ENCODE measurements at regions not wholly inside any gene's neighbourhood (a gene's known extent, or its start where the extent isn't known, plus 50 kb on each side); places are given as distances from the start of the nearest gene placed in this dataset.

DNA sequence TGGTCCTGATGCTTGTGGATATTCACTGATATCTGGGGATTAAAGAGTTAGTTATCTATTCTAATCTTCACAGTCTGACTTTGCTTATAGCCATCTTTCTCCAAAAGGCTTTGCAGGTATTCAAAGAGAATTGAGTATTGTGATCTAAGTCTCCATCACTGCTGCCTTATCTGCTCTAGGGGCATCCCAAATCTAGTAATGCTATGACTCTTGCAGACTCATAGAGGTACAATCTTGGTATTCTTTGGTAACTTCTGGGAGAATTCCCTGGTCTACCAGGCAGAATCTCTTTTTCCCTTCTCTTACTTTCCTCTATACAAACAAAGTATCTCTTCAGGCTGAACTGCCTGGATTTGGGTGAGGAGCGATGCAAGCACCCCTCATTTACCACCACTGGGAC, 746.3 kb downstream of the JRKL start:
- no peak overlapping the region for H3K27ac ChIP-seq (ENCODE audit: insufficient read depth, low read depth, low read length)
- TF ChIP-seq, protein P1, sequence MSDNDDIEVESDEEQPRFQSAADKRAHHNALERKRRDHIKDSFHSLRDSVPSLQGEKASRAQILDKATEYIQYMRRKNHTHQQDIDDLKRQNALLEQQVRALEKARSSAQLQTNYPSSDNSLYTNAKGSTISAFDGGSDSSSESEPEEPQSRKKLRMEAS (IDR thresholded peaks at IDR 0.05; ENCODE audit: insufficient read depth, insufficient read length), result no peak
- TF ChIP-seq EZH2 (IDR thresholded peaks at IDR 0.05; ENCODE audit: borderline replicate concordance, low read depth, low read length, severe bottlenecking) (no peak), MYC (IDR thresholded peaks at IDR 0.05; ENCODE audit: low read depth, low read length) (no peak), POLR2A (IDR thresholded peaks at IDR 0.05; ENCODE audit: low read depth, low read length) (no peak), JUN (IDR thresholded peaks at IDR 0.05; ENCODE audit: borderline replicate concordance, insufficient read depth, insufficient read length, low read depth) (no peak), FOS (IDR thresholded peaks at IDR 0.05; ENCODE audit: borderline replicate concordance, insufficient read depth, low read length) (no peak), GATA2 (IDR thresholded peaks at IDR 0.05; ENCODE audit: insufficient read depth, insufficient read length, low read depth, low read length) (no peak), POLR2AphosphoS5 (IDR thresholded peaks at IDR 0.05; ENCODE audit: insufficient read depth, low read depth, low read length) (no peak)
- TF ChIP-seq, protein P2, sequence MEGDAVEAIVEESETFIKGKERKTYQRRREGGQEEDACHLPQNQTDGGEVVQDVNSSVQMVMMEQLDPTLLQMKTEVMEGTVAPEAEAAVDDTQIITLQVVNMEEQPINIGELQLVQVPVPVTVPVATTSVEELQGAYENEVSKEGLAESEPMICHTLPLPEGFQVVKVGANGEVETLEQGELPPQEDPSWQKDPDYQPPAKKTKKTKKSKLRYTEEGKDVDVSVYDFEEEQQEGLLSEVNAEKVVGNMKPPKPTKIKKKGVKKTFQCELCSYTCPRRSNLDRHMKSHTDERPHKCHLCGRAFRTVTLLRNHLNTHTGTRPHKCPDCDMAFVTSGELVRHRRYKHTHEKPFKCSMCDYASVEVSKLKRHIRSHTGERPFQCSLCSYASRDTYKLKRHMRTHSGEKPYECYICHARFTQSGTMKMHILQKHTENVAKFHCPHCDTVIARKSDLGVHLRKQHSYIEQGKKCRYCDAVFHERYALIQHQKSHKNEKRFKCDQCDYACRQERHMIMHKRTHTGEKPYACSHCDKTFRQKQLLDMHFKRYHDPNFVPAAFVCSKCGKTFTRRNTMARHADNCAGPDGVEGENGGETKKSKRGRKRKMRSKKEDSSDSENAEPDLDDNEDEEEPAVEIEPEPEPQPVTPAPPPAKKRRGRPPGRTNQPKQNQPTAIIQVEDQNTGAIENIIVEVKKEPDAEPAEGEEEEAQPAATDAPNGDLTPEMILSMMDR (IDR thresholded peaks at IDR 0.05; ENCODE audit: extremely low read depth in 1 of 2, insufficient read depth in 1 of 2, low read depth in 1 of 2, low read length in 2 of 2), result no peak
- BruUV-seq (replicated peaks), result no TSS peak
- POLR2A ChIA-PET, result no interaction called here
- H3K4me2 ChIP-seq (ENCODE audit: insufficient read depth, low read length), result no peak overlapping the region
- no peaks in the 10 kb centered on the region for H3K9me3 ChIP-seq (replicated peaks; ENCODE audit: control insufficient read depth, insufficient read depth, low read length)
- CTCF ChIA-PET, result no interaction called here
- H4K20me1 ChIP-seq (replicated peaks; ENCODE audit: control insufficient read depth, extremely low read depth, insufficient read depth, low read length), result no peaks in the 10 kb centered on the region
- no peaks in the 10 kb centered on the region for H3K4me1 ChIP-seq (ENCODE audit: control insufficient read depth, extremely low read depth, insufficient read depth, low read length)
- H3K4me3 ChIP-seq (replicated peaks in 1 of 3; ENCODE audit: insufficient read depth in 1 of 3, low read depth in 1 of 3, low read length in 3 of 3), result no peak overlapping the region
- dilution Hi-C loops (cut with MboI; ENCODE audit: extremely low pct_ligation_motif_present, low sequenced_read_pairs), result no loop called here
- no peaks in the 10 kb centered on the region for H3K36me3 ChIP-seq (ENCODE audit: control insufficient read depth in 2 of 2, extremely low read depth in 1 of 2, insufficient read depth in 2 of 2, low read length in 2 of 2)
- H3K27me3 ChIP-seq (ENCODE audit: control insufficient read depth in 2 of 2, insufficient read depth in 2 of 2, low read length in 2 of 2), result no peaks in the 10 kb centered on the region
- no peak overlapping the region for H3K9ac ChIP-seq (replicated peaks; ENCODE audit: extremely low read depth, insufficient read depth, low read length)
- intact Hi-C loops (cut with micrococcal nuclease), result no loop called here
- DNase-seq (ENCODE audit: low read depth, low spot score) (no peak), FAIRE-seq (no peak)
- no peak overlapping the region for H2AFZ ChIP-seq (ENCODE audit: low read depth, low read length)
- no peaks in the 10 kb centered on the region for H3K9me1 ChIP-seq (replicated peaks; ENCODE audit: control insufficient read depth, extremely low read depth, insufficient read depth, low read length)
- no peaks in the 10 kb centered on the region for H3K79me2 ChIP-seq (ENCODE audit: control insufficient read depth, insufficient read depth, low read length)

Measured in endothelial cell of umbilical vein (primary cell).